ENCODE measurements at regions not wholly inside any gene's neighbourhood (a gene's known extent, or its start where the extent isn't known, plus 50 kb on each side); places are given as distances from the start of the nearest gene placed in this dataset.

DNA sequence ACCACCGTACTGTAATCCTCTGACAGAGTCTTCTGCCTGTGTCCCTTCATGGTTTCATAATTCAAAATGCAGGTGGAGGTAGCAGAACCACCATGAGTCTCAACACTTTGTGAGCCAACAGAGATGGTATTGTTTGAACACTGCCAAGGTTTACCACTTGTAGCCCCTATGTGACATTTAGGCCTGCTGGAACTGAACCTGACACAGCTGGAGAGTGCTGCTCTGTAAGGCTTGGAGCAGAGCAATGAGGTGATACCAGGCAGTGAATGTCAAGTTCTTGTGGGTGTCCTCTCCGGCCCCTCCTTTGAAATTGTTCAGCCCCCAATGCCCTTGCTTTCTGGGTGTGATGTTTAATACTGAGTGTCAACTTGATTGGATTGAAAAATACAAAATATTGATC is 1042.9 kb downstream of the ARAP2 start:
- TF ChIP-seq CTCF (conservative IDR thresholded peaks at IDR 0.05; ENCODE audit: low read depth, low read length) (no peak), EZH2 (IDR thresholded peaks at IDR 0.05; ENCODE audit: borderline replicate concordance, low read depth, low read length, poor library complexity, severe bottlenecking) (no peak)
